ENCODE measurements at regions not wholly inside any gene's neighbourhood (a gene's known extent, or its start where the extent isn't known, plus 50 kb on each side); places are given as distances from the start of the nearest gene placed in this dataset.

GRCh38 chr1:57578099-57578498, 154.2 kb upstream of the DAB1 start:
- no peaks in the 10 kb centered on the region for H3K9me3 ChIP-seq (ENCODE audit: control insufficient read depth in 4 of 4, low read length in 3 of 4)
- DNase-seq (ENCODE audit: low spot score), result no peak
- WGBS, result 83% methylated on average over 2 of the region's 2 CpGs
- no peak for TF ChIP-seq FOXA1 (IDR thresholded peaks at IDR 0.05)
- no peak for TF ChIP-seq HNF4G (IDR thresholded peaks at IDR 0.05)
- no peak for TF ChIP-seq REST (IDR thresholded peaks at IDR 0.05)
- no peak overlapping the region for H3K27ac ChIP-seq (ENCODE audit: low read depth in 1 of 2, low read length in 2 of 2)
- no peaks in the 10 kb centered on the region for H3K4me1 ChIP-seq (ENCODE audit: control insufficient read depth in 4 of 4, insufficient read depth in 4 of 4, low read length in 3 of 4)
- H3K4me3 ChIP-seq (ENCODE audit: low read depth in 1 of 3, low read length in 3 of 3), result no peak overlapping the region
- no peaks in the 10 kb centered on the region for H3K27me3 ChIP-seq (ENCODE audit: control insufficient read depth in 4 of 4, insufficient read depth in 4 of 4, low read length in 3 of 4)
- H3K9ac ChIP-seq (ENCODE audit: low read depth in 1 of 2, low read length in 2 of 2), result no peak overlapping the region
- H3K36me3 ChIP-seq (ENCODE audit: control insufficient read depth in 4 of 4, insufficient read depth in 3 of 4, low read depth in 1 of 4, low read length in 3 of 4), result no peaks in the 10 kb centered on the region

- Histone ChIP-seq H3K27ac (ENCODE audit: low read depth in 1 of 2, low read length in 2 of 2) (no peak overlapping the region), H3K27me3 (ENCODE audit: control insufficient read depth in 4 of 4, insufficient read depth in 4 of 4, low read length in 3 of 4) (no peaks in the 10 kb centered on the region), H3K4me1 (ENCODE audit: control insufficient read depth in 4 of 4, insufficient read depth in 4 of 4, low read length in 3 of 4) (no peaks in the 10 kb centered on the region), H3K36me3 (ENCODE audit: control insufficient read depth in 4 of 4, insufficient read depth in 3 of 4, low read depth in 1 of 4, low read length in 3 of 4) (no peaks in the 10 kb centered on the region), H3K9me3 (ENCODE audit: control insufficient read depth in 4 of 4, low read length in 3 of 4) (no peaks in the 10 kb centered on the region), H3K4me3 (ENCODE audit: low read depth in 1 of 3, low read length in 3 of 3) (no peak overlapping the region), H3K9ac (ENCODE audit: low read depth in 1 of 2, low read length in 2 of 2) (no peak overlapping the region)
- 54% methylated on average over 6 of the region's 6 CpGs for WGBS
- TF ChIP-seq GABPA (IDR thresholded peaks at IDR 0.05 in 1 of 2, conservative IDR thresholded peaks at IDR 0.05 in 1 of 2) (no peak), TAF1 (conservative IDR thresholded peaks at IDR 0.05) (no peak), FOXA2 (IDR thresholded peaks at IDR 0.05) (no peak), HNF4G (IDR thresholded peaks at IDR 0.05) (no peak), MAX (IDR thresholded peaks at IDR 0.05) (no peak), REST (IDR thresholded peaks at IDR 0.05) (no peak), RXRA (IDR thresholded peaks at IDR 0.05) (no peak), SP1 (IDR thresholded peaks at IDR 0.05) (no peak), CTCF (IDR thresholded peaks at IDR 0.05; ENCODE audit: low read depth, low read length, missing input control) (no peak), RAD21 (IDR thresholded peaks at IDR 0.05) (no peak), FOXA1 (IDR thresholded peaks at IDR 0.05) (no peak), EGR1 (IDR thresholded peaks at IDR 0.05; ENCODE audit: low read depth in 2 of 2) (no peak), HNF4A (conservative IDR thresholded peaks at IDR 0.05) (no peak), JUND (IDR thresholded peaks at IDR 0.05) (no peak), ATF3 (IDR thresholded peaks at IDR 0.05) (no peak), ZBTB33 (IDR thresholded peaks at IDR 0.05) (no peak)
- peak; percentile 35 for DNase-seq (ENCODE audit: low spot score)
Observed at GRCh38 chr1:57576756-57577155, 152.9 kb upstream of the DAB1 start.

All from liver (tissue), 8 donors.